Right ventricle myocardium superior (tissue), 1 donor: ENCODE measurements at regions not wholly inside any gene's neighbourhood (a gene's known extent, or its start where the extent isn't known, plus 50 kb on each side); places are given as distances from the start of the nearest gene placed in this dataset.
"Not testable (repeated sequence)": the region's sequence is repeated elsewhere in the genome, so short reads cannot be mapped to it uniquely, and the experiment has no call there.

Experiments
- ATAC-seq: fragments of 200-7000 bp; cut with Tn5 transposase; one replicate; pipeline ENCODE4 v1.9.1; 2020; ENCODE audit warnings: mild to moderate bottlenecking; ENCODE audit not compliant: poor library complexity
- DNase-seq: peaks from one replicate; pipeline ENCODE4 v3.0.0-alpha.2; 2020
- intact Hi-C: fragments of 100-400 bp; cut with DNase I; formaldehyde crosslinking; loops from one replicate; pipeline ENCODE4 v1.11.2; 2022
- donor health status: DM: no; HTN: yes; CAD: no; lungs with severe emphysema.

- DNase-seq, intact Hi-C loops, ATAC-seq: not testable (repeated sequence)
These were observed 341.3 kb upstream of the CNTNAP5 start for GRCh38 chr2:123683797-123684196.

GRCh38 chr2:123687064-123687463 is 338.0 kb upstream of the CNTNAP5 start:
- ATAC-seq (no peak), DNase-seq (no peak)
- intact Hi-C loops: no loop called here

GRCh38 chr2:123688231-123688940 is 336.7 kb upstream of the CNTNAP5 start:
- DNase-seq: no peak
- intact Hi-C loops: no loop called here
- no peak for ATAC-seq

GRCh38 chr2:123692121-123692520 is 333.0 kb upstream of the CNTNAP5 start:
- DNase-seq: no peak
- no peak for ATAC-seq
- intact Hi-C loops: no loop called here

GRCh38 chr2:123693836-123694235 is 331.3 kb upstream of the CNTNAP5 start:
- DNase-seq: no peak
- no peak for ATAC-seq
- intact Hi-C loops: no loop called here

- ATAC-seq (no peak), DNase-seq (no peak)
- intact Hi-C loops: no loop called here
These were observed 329.7 kb upstream of the CNTNAP5 start for GRCh38 chr2:123695426-123695825.

GRCh38 chr2:123696021-123696420 is 329.1 kb upstream of the CNTNAP5 start:
- no peak for ATAC-seq
- intact Hi-C loops: no loop called here

GRCh38 chr2:123696799-123697410 is 328.2 kb upstream of the CNTNAP5 start:
- ATAC-seq: no peak
- intact Hi-C loops: no loop called here

More at GRCh38 chr2:123696021-123696420, 329.1 kb upstream of the CNTNAP5 start:
- DNase-seq: no peak

GRCh38 chr2:123715467-123715982 is 309.6 kb upstream of the CNTNAP5 start:
- intact Hi-C loops: no loop called here
- no peak for DNase-seq
- ATAC-seq: no peak

More at GRCh38 chr2:123696799-123697410, 328.2 kb upstream of the CNTNAP5 start:
- DNase-seq: no peak

GRCh38 chr2:123717636-123718334 is 307.3 kb upstream of the CNTNAP5 start:
- intact Hi-C loops: no loop called here
- ATAC-seq: no peak
- DNase-seq: no peak

GRCh38 chr2:123720760-123721159 is 304.3 kb upstream of the CNTNAP5 start:
- ATAC-seq: no peak
- DNase-seq: no peak
- intact Hi-C loops: no loop called here

- intact Hi-C loops: no loop called here
- no peak for ATAC-seq
- no peak for DNase-seq
These were observed 301.4 kb upstream of the CNTNAP5 start for GRCh38 chr2:123723706-123724105.

GRCh38 chr2:123732563-123732962 is 292.5 kb upstream of the CNTNAP5 start:
- intact Hi-C loops: no loop called here
- no peak for DNase-seq
- no peak for ATAC-seq

- intact Hi-C loops: no loop called here
- DNase-seq: no peak
- ATAC-seq: no peak
These were observed 287.7 kb upstream of the CNTNAP5 start for GRCh38 chr2:123737371-123737770.

- ATAC-seq (no peak), DNase-seq (no peak)
- intact Hi-C loops: no loop called here
These were observed 286.4 kb upstream of the CNTNAP5 start for GRCh38 chr2:123738643-123739042.

- DNase-seq (no peak), ATAC-seq (no peak)
- intact Hi-C loops: no loop called here
These were observed 279.1 kb upstream of the CNTNAP5 start for GRCh38 chr2:123746006-123746405.

- ATAC-seq: no peak
- intact Hi-C loops: no loop called here
- DNase-seq: no peak
These were observed 277.8 kb upstream of the CNTNAP5 start for GRCh38 chr2:123747326-123747725.

GRCh38 chr2:123762221-123762620 is 262.9 kb upstream of the CNTNAP5 start:
- ATAC-seq (no peak), DNase-seq (no peak)
- intact Hi-C loops: no loop called here

- intact Hi-C loops: no loop called here
- DNase-seq: no peak
- no peak for ATAC-seq
These were observed 256.9 kb upstream of the CNTNAP5 start for GRCh38 chr2:123768233-123768632.

GRCh38 chr2:123769001-123769400 is 256.1 kb upstream of the CNTNAP5 start:
- DNase-seq (no peak), ATAC-seq (no peak)
- intact Hi-C loops: no loop called here
